T follicular helper cell (primary cell): ENCODE measurements at regions not wholly inside any gene's neighbourhood (a gene's known extent, or its start where the extent isn't known, plus 50 kb on each side); places are given as distances from the start of the nearest gene placed in this dataset.
"Not testable (repeated sequence)": the region's sequence is repeated elsewhere in the genome, so short reads cannot be mapped to it uniquely, and the experiment has no call there.

Source experiments
- DNase-seq: peaks from one replicate; pipeline ENCODE4 v3.0.0-alpha.2; 2020; ENCODE audit warnings: low read depth

- no peak for DNase-seq
Observed at GRCh38 chr20:57973886-57974285, 254.6 kb downstream of the ANKRD60 start.

- DNase-seq = not testable (repeated sequence)
Observed at GRCh38 chr20:57971583-57971982, 256.9 kb downstream of the ANKRD60 start.

GRCh38 chr20:57970856-57971255 lies 257.6 kb downstream of the ANKRD60 start:
- DNase-seq = no peak

- no peak for DNase-seq
Observed at GRCh38 chr20:57970116-57970515, 258.3 kb downstream of the ANKRD60 start.

DNA sequence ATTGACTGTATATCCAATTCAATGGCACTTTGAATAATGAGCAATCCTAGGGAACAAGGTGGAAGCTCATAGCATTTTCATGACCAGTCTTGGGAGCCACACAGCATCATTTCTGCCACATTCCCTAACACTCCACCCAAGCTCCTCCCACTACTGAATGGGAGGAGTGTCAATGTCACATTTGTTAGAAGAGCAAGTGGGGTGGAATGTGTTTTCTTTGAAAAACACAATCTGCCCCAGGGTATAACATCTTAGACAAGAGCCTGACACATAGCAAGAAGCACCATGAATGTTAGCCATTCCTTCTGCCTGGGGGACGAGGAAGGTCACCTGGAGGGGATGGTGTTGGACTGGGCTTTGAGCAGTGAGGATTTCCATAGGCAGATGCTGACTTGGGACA lies 258.3 kb upstream of the PMEPA1 start:
- DNase-seq = no peak

- DNase-seq = no peak
Observed at GRCh38 chr20:57967364-57967763, 257.5 kb upstream of the PMEPA1 start.

DNA sequence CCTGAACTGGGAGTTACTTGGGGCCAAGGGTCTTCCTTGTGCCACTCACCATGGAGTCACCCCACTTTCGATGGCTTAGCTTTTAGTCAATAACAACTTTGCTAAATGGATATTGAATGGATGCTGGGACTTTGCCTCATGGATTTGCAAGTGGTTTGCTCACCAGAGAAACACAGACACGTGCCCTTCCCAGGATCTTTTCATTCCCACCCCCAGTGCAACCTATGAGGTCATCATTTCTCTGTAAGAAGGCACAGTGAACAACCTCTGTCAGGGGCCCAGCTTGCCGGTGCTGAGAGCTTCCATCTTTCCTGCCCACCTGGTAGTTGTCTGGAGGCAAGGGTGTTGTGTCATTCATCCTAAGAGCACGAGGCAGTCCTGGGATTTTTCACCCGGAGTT lies 256.8 kb upstream of the PMEPA1 start:
- DNase-seq = no peak

GRCh38 chr20:57965441-57965840 lies 255.6 kb upstream of the PMEPA1 start:
- no peak for DNase-seq

- no peak for DNase-seq
Observed at GRCh38 chr20:57964011-57964862, 254.4 kb upstream of the PMEPA1 start.

- DNase-seq = no peak
Observed at GRCh38 chr20:57960803-57961575, 251.2 kb upstream of the PMEPA1 start.

DNA sequence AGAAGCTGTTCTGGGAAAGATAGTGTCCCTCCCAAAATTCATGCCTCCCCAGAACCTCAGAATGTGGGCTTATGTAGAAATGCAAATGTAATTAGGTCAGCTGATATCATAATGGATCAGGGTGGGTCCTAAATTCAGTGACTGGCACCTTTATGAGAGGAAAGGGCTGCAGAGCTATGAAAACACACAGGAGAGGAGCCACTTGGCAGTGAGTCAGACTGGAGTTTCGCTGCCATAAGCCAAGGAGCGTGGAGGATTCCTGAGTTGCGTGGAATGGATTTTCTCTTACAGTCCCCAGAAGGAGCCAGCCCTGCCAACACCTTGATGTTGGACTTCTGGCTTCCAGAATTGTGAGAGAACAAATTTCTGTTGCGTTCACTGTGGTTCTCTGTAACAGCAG lies 249.8 kb upstream of the PMEPA1 start:
- DNase-seq = no peak

- no peak for DNase-seq
Observed at GRCh38 chr20:57959018-57959417, 249.2 kb upstream of the PMEPA1 start.

DNA sequence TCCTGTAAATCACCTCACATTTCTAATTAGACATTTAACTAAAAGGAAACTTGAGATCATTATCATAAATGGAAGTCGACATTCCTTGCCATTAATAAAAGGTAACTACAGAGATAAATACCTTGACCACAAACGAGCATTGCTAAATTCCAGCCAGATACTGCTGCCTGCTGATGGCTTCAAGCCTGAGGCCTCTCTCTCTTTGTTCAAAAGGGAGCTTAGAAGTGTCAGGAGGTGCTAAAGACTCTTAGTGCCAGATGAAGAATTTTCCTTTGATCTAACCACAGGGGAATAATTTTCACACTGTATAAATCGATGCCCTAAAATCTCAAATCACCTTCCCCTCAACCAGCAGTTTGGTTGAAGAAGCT lies 248.2 kb upstream of the PMEPA1 start:
- no peak for DNase-seq

GRCh38 chr20:57957411-57958049 lies 247.7 kb upstream of the PMEPA1 start:
- DNase-seq = no peak

DNA sequence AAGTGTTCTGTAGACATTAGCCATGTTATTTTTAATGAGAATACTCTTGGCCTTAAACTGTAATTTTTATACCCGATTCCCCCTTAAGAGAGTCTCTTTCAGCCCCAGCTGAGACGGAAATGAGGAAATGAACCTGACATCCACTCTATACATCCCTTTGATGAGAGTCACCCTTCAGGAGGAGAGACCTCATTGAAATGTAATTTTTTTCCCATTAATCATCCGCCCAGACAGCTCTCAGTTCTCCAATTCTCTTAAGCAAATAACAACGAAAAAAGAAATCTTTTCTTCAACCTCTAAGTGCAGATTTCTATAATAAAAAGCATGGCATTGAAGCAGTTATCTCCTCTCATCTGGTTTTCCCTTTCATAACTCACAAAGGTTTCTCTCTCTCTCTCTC lies 243.8 kb upstream of the PMEPA1 start:
- DNase-seq = no peak

DNA sequence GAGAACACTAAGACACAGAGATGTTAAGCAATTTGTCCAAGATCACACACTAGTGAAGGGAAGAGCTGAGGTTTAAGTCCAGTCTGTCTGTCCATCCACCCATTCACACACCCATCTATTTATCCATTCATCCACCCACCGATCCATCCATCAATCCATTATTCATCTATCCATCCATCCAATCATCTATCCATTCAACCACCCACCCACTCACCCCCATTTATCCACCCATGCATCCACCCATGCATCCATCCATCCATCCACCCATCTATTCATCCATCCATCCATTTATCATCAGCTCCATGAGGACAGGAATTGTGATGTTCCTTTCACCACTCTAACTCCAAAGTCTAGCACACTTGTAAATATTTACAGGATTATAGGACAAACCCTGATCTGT lies 242.3 kb upstream of the PMEPA1 start:
- DNase-seq = no peak

- no peak for DNase-seq
Observed at GRCh38 chr20:57951549-57951948, 241.7 kb upstream of the PMEPA1 start.

- DNase-seq = no peak
Observed at GRCh38 chr20:57950764-57951485, 241.1 kb upstream of the PMEPA1 start.

- DNase-seq = no peak
Observed at GRCh38 chr20:57948180-57948955, 238.6 kb upstream of the PMEPA1 start.

GRCh38 chr20:57947421-57948179 lies 237.8 kb upstream of the PMEPA1 start:
- no peak for DNase-seq
